NCI-H2081 (cell line): ENCODE measurements at regions not wholly inside any gene's neighbourhood (a gene's known extent, or its start where the extent isn't known, plus 50 kb on each side); places are given as distances from the start of the nearest gene placed in this dataset.
"Not testable (repeated sequence)": the region's sequence is repeated elsewhere in the genome, so short reads cannot be mapped to it uniquely, and the experiment has no call there.

Source experiments
- DNase-seq, 2 experiments: peaks; one replicate each; lab custom pipeline; 2025; lab: John Stamatoyannopoulos, UW

DNA sequence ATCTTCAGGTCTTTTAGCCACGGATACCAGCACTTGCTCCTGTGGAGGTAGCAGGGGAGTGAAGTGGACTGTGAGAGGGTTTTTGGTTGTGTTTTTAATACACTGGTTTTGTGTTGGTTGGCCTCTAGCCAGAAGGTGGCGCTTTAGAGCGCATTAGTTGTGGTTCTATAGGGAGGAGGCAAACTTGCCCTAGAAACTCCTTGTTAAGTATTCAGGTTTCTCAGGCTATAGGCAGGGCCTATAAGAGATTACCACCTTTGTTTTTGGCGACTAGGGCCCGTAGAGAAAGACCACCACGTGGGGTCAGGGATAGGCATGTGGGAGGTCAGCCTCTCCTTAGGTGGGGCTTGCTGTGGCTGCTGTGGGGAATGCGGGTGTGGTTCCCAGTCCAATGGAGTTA, 221.6 kb upstream of the SPANXN4 start:
- DNase-seq: peak in 1 of 2 experiments; percentile 4

GRCh38 chrX:142819461-142819860, 206.3 kb upstream of the SPANXN4 start:
- DNase-seq: no peak

- DNase-seq: no peak
Observed at GRCh38 chrX:142828129-142828528, 197.6 kb upstream of the SPANXN4 start.

DNA sequence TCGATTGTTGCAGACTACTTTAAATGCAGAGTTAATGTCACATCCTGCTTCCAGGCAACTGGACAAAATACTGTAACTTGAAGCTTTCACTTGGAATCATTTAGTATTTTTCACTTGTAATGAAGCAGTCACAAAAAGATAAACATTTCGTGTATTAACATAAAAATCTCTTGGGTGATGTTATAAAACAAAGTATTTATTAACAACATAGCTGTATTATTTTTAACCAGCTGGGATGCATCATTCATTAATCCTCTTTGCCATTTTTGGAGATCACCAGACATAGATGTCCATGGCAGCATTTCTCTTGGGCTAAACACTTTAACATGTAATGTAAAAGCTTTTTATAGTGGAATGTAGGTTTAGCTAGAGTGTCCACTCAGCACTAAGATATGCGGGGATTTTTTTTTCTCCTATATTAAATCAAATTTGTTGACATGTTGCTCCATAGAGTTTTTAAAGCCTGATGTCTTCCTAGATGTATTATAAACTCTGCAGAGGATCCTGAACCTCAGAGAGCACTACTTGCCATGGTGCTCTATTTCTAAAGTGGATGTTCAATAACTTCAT, 193.7 kb upstream of the SPANXN4 start:
- DNase-seq: no peak

- DNase-seq: no peak
Observed at GRCh38 chrX:142854970-142855369, 170.8 kb upstream of the SPANXN4 start.

GRCh38 chrX:142860944-142861343, 164.8 kb upstream of the SPANXN4 start:
- DNase-seq: no peak

DNA sequence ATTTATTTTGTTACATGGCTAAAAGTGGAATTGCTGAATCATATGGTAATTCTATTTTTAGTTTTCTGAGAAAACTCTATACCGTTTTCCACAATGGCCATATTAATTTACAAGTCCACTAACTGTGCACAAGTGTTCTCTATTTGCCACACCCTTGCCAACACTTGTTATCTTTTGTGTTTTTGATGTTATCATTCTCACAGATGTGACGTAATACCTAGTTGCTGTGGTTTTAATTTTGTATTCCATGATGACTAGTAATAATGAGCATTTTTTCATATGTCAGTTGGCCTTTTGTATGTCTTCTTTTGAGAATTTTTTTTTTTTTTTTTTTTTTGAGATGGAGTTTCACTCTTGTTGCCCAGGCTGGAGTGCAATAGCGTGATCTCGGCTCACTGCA, 164.2 kb upstream of the SPANXN4 start:
- DNase-seq: no peak

GRCh38 chrX:142866247-142866646, 159.5 kb upstream of the SPANXN4 start:
- DNase-seq: not testable (repeated sequence)

DNA sequence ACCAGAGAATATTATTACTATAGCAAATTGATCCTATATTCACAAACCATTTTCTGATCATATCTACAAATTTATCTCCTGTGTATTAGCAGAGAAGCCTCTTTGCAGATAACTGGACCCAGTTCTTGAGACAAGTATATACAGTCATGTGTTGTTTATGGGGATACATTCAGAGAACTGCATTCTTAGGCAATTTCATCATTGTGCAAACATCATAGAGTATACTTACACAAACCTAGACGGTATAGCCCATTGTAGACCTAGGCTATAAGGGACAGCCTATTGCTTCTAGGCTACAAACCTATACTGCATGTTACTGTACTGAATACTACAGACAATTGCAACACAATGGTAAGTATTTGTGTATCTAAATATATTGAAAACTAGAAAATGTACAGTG, 152.5 kb upstream of the SPANXN4 start:
- no peak for DNase-seq

GRCh38 chrX:142884881-142885280, 140.8 kb upstream of the SPANXN4 start:
- DNase-seq: no peak

GRCh38 chrX:142891046-142891445, 134.7 kb upstream of the SPANXN4 start:
- DNase-seq: no peak

- DNase-seq: no peak
Observed at GRCh38 chrX:142898164-142898563, 127.6 kb upstream of the SPANXN4 start.

- no peak for DNase-seq
Observed at GRCh38 chrX:142923201-142923600, 102.5 kb upstream of the SPANXN4 start.

DNA sequence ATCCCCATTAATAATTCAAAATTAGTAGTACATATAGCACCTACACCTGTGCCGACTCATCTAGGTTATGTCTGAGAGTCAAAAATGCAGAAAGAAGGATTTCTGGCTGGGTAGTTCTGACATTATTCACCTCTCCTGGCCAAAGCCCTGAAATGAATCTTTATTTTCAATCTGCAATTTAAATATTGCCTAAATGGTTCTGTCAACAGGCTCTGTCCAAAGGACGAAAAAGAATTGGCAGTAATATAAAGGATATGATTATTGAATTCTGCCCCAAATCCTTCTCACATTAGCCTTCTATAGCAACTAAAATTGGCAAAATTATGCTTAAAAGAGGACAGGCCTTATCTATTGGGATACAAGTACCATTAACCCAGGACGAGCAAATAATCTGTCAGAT, 86.9 kb upstream of the SPANXN4 start:
- no peak for DNase-seq

DNA sequence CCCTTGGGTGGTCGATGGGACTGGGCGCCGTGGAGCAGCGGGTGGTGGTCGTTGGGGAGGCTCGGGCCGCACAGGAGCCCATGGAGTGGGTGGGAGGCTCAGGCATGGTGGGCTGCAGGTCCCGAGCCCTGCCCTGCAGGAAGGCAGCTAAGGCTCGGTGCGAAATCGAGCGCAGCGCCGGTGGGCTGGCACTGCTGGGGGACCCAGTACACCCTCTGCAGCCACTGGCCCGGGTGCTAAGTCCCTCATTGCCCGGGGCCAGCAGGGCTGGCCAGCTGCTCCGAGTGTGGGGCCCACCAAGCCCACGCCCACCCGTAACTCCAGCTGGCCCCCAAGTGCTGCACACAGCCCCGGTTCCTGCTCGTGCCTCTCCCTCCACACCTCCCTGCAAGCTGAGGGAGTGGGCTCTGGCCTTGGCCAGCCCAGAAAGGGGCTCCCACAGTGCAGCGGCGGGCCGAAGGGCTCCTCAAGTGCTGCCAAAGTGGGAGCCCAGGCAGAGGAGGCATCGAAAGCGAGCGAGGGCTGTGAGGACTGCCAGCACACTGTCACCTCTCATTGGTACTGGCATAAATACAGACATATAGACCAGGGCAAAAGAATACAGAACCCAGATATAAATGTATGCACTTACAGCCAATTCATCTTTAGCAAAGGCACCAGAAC, 53.5 kb upstream of the SPANXN4 start:
- DNase-seq: not testable (repeated sequence)
